ENCODE measurements at regions not wholly inside any gene's neighbourhood (a gene's known extent, or its start where the extent isn't known, plus 50 kb on each side); places are given as distances from the start of the nearest gene placed in this dataset.
A peak's percentile ranks its signal among the peaks of the same experiment; 100 is the strongest.

DNA sequence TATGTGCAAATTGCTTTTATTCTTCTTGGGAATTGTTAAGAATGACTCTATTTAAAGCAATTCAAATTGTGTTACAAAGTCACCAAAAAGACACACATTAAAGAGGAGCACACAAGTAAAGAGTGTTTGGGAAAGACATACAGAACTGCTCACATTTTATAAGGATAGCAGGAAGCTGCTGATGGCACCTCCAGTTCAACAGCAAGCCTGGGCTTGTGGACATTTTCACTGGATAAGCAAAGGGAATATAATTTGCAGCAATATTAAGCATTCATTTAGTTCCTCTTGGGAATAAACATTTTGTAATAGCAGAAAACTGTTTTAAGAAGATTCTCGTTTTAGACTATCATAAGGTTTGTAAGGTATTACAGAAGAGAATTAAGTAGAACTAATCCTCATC is 1271.9 kb downstream of the ZPLD1 start:
- no peak for DNase-seq (ENCODE audit: low read depth)
- TF ChIP-seq, protein P1, sequence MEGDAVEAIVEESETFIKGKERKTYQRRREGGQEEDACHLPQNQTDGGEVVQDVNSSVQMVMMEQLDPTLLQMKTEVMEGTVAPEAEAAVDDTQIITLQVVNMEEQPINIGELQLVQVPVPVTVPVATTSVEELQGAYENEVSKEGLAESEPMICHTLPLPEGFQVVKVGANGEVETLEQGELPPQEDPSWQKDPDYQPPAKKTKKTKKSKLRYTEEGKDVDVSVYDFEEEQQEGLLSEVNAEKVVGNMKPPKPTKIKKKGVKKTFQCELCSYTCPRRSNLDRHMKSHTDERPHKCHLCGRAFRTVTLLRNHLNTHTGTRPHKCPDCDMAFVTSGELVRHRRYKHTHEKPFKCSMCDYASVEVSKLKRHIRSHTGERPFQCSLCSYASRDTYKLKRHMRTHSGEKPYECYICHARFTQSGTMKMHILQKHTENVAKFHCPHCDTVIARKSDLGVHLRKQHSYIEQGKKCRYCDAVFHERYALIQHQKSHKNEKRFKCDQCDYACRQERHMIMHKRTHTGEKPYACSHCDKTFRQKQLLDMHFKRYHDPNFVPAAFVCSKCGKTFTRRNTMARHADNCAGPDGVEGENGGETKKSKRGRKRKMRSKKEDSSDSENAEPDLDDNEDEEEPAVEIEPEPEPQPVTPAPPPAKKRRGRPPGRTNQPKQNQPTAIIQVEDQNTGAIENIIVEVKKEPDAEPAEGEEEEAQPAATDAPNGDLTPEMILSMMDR (conservative IDR thresholded peaks at IDR 0.05; ENCODE audit: low read depth, low read length), result no peak
- H3K4me3 ChIP-seq (ENCODE audit: low read depth, low read length), result no peak overlapping the region

DNA sequence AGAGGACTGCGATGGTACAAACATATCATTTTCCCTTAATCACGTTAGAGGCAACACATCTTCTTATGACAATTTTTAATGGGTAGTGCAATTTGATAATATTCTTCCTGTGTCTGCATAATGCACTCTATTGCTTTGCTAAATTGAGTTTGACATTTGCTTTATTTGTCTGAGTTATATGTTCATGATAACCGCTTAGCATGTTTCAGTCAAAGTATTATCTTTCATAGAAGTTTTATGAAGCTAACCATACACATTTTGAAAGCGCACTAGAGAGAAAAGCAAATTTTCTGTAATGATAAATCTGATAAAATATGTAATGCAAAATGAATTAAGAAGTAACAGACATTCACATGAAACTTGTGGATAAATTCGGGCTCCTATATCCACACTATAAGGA is 1276.9 kb downstream of the ZPLD1 start:
- DNase-seq (ENCODE audit: low read depth), result no peak
- TF ChIP-seq, protein P1 (conservative IDR thresholded peaks at IDR 0.05; ENCODE audit: low read depth, low read length), result no peak
- no peak overlapping the region for H3K4me3 ChIP-seq (ENCODE audit: low read depth, low read length)

DNA sequence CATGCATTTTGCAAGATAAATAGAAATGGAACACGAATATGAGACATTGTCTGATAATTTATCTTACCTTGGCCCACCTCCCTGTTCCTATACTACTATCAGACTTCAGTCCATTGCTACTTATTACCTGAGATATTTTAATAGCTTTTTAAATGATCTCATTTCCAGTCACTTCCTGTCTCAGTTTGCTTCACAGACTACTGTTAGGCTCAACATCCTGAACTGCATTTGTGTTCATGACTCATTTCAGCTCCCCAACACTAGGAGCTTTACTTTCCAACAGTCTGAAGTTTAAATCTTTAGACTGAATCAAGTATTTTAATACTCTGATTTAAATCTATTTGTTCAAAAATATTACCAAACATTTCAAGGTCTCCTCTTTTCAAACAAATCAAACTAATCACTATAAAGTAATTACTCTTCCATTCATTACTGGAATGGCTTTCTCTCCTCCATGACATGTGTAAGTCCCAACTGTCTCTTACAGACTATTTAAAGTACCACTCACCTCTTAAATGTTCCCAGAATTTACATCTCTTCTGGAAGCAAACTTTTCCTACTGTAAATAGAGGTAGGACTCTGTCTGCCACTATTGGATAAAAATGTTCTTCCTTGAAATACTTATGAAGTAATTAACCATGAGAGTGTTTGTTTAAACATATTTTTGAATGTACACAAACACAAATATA is 1277.6 kb downstream of the ZPLD1 start:
- no peak overlapping the region for H3K4me3 ChIP-seq (ENCODE audit: low read depth, low read length)
- TF ChIP-seq, protein P1 (conservative IDR thresholded peaks at IDR 0.05; ENCODE audit: low read depth, low read length), result no peak
- DNase-seq (ENCODE audit: low read depth), result peak; percentile 29

DNA sequence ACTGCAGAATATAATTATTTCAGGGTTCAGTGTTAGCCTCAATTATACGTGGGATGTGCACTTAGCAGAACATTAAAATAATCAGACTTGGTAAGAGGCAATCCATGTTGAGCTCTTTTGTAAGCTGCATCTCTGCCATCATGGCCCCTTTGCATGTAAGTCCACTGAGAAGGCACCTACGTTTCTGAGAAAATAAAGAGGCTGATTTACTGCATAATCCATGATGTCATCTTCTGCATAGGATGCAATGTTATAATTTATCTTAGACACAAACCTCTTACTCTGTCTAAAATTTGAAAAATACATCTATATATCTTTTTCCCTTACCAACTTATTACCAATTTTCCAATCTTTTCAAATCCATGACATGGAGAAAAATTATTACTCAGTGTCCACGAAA is 1294.7 kb downstream of the ZPLD1 start:
- TF ChIP-seq, protein P1 (conservative IDR thresholded peaks at IDR 0.05; ENCODE audit: low read depth, low read length), result no peak
- H3K4me3 ChIP-seq (ENCODE audit: low read depth, low read length), result no peak overlapping the region
- DNase-seq (ENCODE audit: low read depth), result no peak

DNA sequence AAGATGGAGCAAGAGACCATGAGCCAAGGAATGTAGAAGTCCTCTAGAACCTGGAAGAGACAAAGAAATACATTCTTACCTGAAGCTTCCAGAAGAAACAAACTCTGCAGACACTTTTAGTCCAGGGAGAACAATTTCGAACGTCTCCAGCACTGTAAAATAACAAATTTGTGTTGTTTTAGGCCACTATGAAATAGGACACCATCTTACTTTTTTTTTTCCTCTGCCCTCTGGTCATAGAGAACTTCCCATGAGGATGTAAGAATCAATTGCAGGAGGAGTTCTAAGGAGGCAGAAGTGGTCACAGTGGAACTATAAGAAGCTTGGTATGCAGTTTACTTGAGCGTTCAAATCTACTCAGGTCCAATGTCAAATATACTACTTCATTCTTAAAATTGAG is 1295.9 kb downstream of the ZPLD1 start:
- no peak for DNase-seq (ENCODE audit: low read depth)
- TF ChIP-seq, protein P1 (conservative IDR thresholded peaks at IDR 0.05; ENCODE audit: low read depth, low read length), result no peak
- H3K4me3 ChIP-seq (ENCODE audit: low read depth, low read length), result no peak overlapping the region

DNA sequence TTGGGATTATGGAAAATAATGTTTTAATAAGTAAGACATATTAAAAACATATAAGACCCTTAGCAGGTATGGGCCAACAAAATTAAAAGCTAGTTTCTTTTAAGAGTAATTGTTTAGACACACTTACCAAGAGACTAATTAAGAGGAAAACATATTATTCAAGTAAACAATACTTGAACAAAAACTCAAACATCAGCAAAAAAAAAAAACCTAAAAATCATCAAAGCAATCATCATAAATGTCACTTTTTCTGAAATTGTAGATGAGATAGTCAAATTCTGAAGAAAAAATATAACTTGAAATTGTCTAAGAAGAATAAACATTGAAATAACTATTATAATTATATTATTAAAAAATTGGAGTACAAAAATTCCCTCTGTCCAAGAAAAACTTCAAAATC is 1318.2 kb downstream of the ZPLD1 start:
- TF ChIP-seq, protein P1 (conservative IDR thresholded peaks at IDR 0.05; ENCODE audit: low read depth, low read length), result no peak
- DNase-seq (ENCODE audit: low read depth), result no peak

DNA sequence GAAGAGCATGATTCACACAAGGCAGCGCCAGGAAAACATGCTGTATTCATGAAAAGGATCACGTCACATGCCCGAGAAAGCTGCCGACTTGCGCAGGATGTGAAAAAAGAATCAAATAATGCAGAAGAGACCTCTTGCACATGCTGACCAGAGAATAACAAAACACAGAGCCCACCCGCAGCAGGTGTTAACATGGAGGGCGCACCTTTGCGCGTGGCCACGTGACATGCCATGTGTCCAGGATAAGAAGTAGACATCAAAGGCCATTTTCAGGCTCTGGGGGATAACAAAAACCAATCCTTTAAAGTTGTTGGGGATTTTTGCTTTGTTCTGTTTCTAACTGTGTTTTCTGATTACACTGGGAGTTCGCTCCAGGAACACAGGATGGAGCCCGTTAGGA is 1332.8 kb downstream of the ZPLD1 start:
- DNase-seq (ENCODE audit: low read depth), result no peak
- TF ChIP-seq, protein P1 (conservative IDR thresholded peaks at IDR 0.05; ENCODE audit: low read depth, low read length), result no peak
- no peak overlapping the region for H3K4me3 ChIP-seq (ENCODE audit: low read depth, low read length)

More for the DNA sequence above, 1318.2 kb downstream of the ZPLD1 start:
- H3K4me3 ChIP-seq (ENCODE audit: low read depth, low read length), result no peak overlapping the region
